Mammary epithelial cell (primary cell): ENCODE measurements at regions not wholly inside any gene's neighbourhood (a gene's known extent, or its start where the extent isn't known, plus 50 kb on each side); places are given as distances from the start of the nearest gene placed in this dataset.

Experiments used
- EZH2 ChIP-seq: IDR thresholded peaks from 2 replicates; pipeline ENCODE4 v1.6.1; 2012; ENCODE audit warnings: low read length, inconsistent platforms, borderline replicate concordance
- TF ChIP-seq, protein P1 (sequence below), 2 donors: IDR thresholded peaks in 1 of 2; conservative IDR thresholded peaks in 1 of 2; 2 replicates each; pipeline ENCODE4 v1.5.1; 2011 to 2012; ENCODE audit warnings: inconsistent platforms in 2 of 2, low read length in 2 of 2, mild to moderate bottlenecking in 2 of 2, control low read depth in 1 of 2, low read depth in 1 of 2; ENCODE audit not compliant: insufficient read depth in 1 of 2; ENCODE audit errors: extremely low read depth in 1 of 2

DNA sequence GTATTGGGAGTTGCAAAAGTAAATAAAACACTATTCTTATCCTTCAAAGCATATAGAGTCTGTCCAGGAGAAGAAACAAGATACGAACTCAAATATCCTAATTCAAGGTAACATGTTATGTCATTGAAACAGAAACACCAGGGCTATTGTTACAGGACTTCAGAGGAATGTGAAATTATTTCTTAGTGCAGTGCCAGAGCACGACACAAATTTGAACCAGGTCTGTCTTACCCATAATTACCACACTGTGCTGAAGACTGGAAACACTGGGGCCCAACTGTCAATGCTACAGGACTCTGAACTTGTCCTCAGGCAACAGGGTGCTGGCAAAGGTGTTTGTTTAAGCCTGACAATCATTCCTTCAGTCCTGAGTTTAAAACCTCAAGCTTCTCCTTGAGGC, 633.6 kb upstream of the UBE2E2 start:
- TF ChIP-seq, protein P1, sequence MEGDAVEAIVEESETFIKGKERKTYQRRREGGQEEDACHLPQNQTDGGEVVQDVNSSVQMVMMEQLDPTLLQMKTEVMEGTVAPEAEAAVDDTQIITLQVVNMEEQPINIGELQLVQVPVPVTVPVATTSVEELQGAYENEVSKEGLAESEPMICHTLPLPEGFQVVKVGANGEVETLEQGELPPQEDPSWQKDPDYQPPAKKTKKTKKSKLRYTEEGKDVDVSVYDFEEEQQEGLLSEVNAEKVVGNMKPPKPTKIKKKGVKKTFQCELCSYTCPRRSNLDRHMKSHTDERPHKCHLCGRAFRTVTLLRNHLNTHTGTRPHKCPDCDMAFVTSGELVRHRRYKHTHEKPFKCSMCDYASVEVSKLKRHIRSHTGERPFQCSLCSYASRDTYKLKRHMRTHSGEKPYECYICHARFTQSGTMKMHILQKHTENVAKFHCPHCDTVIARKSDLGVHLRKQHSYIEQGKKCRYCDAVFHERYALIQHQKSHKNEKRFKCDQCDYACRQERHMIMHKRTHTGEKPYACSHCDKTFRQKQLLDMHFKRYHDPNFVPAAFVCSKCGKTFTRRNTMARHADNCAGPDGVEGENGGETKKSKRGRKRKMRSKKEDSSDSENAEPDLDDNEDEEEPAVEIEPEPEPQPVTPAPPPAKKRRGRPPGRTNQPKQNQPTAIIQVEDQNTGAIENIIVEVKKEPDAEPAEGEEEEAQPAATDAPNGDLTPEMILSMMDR (conservative IDR thresholded peaks at IDR 0.05 in 1 of 2, IDR thresholded peaks at IDR 0.05 in 1 of 2; ENCODE audit: extremely low read depth in 1 of 2, insufficient read depth in 1 of 2, low read depth in 1 of 2, low read length in 2 of 2), result no peak
- no peak for TF ChIP-seq EZH2
